ENCODE measurements at regions not wholly inside any gene's neighbourhood (a gene's known extent, or its start where the extent isn't known, plus 50 kb on each side); places are given as distances from the start of the nearest gene placed in this dataset.

DNA sequence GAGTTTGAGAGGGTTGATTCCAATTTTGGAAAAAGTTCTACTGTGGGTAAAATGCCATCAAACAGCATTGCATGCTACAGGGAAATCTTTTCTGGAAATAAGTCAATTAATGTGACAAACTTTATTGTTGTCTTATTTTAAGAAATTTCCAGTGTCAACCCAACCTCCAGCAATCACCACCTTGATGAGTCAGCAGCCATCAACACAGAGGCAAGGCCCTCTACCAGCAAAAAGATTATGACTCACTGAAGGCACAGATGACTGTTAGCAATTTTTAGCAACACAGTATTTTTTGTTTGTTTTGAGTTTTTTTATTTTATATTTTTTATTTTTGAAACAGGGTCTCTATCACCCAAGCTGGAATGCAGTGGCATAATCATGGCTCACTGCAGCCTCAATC is 165.4 kb upstream of the C1QTNF7 start:
- Histone ChIP-seq H3K27me3 (ENCODE audit: insufficient read depth, low read length, poor library complexity, severe bottlenecking) (no peaks in the 10 kb centered on the region), H3K36me3 (ENCODE audit: insufficient read depth, low read length) (no peaks in the 10 kb centered on the region), H3F3A (ENCODE audit: low read depth) (no peaks in the 10 kb centered on the region), H4K20me1 (ENCODE audit: insufficient read depth, low read length, poor library complexity, severe bottlenecking) (no peaks in the 10 kb centered on the region), H3K4me2 (ENCODE audit: low read depth, low read length, poor library complexity, severe bottlenecking) (no peak overlapping the region), H3K4me1 (ENCODE audit: insufficient read depth, low read length, poor library complexity, severe bottlenecking) (no peaks in the 10 kb centered on the region), H3K9ac (ENCODE audit: low read depth, low read length, poor library complexity, severe bottlenecking) (no peak overlapping the region), H3K79me2 (ENCODE audit: insufficient read depth, low read length) (no peaks in the 10 kb centered on the region), H3K9me2 (replicated peaks; ENCODE audit: low read depth, low read length) (no peaks in the 10 kb centered on the region), H2AFZ (ENCODE audit: low read length) (no peak overlapping the region), H3K4me3 (ENCODE audit: low read length, poor library complexity, severe bottlenecking) (no peak overlapping the region), H3K9me3 (ENCODE audit: insufficient read depth, low read depth, low read length) (peaks cover 5% of the 10 kb centered on the region; the same call in 1 of the 2 replicates)
- TF ChIP-seq, protein P1, sequence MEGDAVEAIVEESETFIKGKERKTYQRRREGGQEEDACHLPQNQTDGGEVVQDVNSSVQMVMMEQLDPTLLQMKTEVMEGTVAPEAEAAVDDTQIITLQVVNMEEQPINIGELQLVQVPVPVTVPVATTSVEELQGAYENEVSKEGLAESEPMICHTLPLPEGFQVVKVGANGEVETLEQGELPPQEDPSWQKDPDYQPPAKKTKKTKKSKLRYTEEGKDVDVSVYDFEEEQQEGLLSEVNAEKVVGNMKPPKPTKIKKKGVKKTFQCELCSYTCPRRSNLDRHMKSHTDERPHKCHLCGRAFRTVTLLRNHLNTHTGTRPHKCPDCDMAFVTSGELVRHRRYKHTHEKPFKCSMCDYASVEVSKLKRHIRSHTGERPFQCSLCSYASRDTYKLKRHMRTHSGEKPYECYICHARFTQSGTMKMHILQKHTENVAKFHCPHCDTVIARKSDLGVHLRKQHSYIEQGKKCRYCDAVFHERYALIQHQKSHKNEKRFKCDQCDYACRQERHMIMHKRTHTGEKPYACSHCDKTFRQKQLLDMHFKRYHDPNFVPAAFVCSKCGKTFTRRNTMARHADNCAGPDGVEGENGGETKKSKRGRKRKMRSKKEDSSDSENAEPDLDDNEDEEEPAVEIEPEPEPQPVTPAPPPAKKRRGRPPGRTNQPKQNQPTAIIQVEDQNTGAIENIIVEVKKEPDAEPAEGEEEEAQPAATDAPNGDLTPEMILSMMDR (conservative IDR thresholded peaks at IDR 0.05; ENCODE audit: low read length), result no peak
- no peak for TF ChIP-seq EZH2phosphoT487 (IDR thresholded peaks at IDR 0.05; ENCODE audit: borderline replicate concordance)

- no peak overlapping the region for H3K4me3 ChIP-seq (ENCODE audit: low read length, poor library complexity, severe bottlenecking)
- H3K9me3 ChIP-seq (ENCODE audit: insufficient read depth, low read depth, low read length), result peaks cover 8% of the 10 kb centered on the region; the same call in 1 of the 2 replicates
- TF ChIP-seq EZH2phosphoT487 (IDR thresholded peaks at IDR 0.05; ENCODE audit: borderline replicate concordance), result no peak
- TF ChIP-seq, protein P1 (conservative IDR thresholded peaks at IDR 0.05; ENCODE audit: low read length), result no peak
- H3K4me2 ChIP-seq (ENCODE audit: low read depth, low read length, poor library complexity, severe bottlenecking), result no peak overlapping the region
- no peaks in the 10 kb centered on the region for H4K20me1 ChIP-seq (ENCODE audit: insufficient read depth, low read length, poor library complexity, severe bottlenecking)
- H3K27me3 ChIP-seq (ENCODE audit: insufficient read depth, low read length, poor library complexity, severe bottlenecking), result no peaks in the 10 kb centered on the region
- no peak overlapping the region for H2AFZ ChIP-seq (ENCODE audit: low read length)
- no peaks in the 10 kb centered on the region for H3K4me1 ChIP-seq (ENCODE audit: insufficient read depth, low read length, poor library complexity, severe bottlenecking)
- no peak overlapping the region for H3K9ac ChIP-seq (ENCODE audit: low read depth, low read length, poor library complexity, severe bottlenecking)
- H3F3A ChIP-seq (ENCODE audit: low read depth), result no peaks in the 10 kb centered on the region
- H3K36me3 ChIP-seq (ENCODE audit: insufficient read depth, low read length), result no peaks in the 10 kb centered on the region
- no peaks in the 10 kb centered on the region for H3K79me2 ChIP-seq (ENCODE audit: insufficient read depth, low read length)
- H3K9me2 ChIP-seq (replicated peaks; ENCODE audit: low read depth, low read length), result no peaks in the 10 kb centered on the region
Observed at GRCh38 chr4:15270201-15270600, 157.6 kb upstream of the C1QTNF7 start.

- Histone ChIP-seq H3K4me3 (ENCODE audit: low read length, poor library complexity, severe bottlenecking) (no peak overlapping the region), H3K9me2 (replicated peaks; ENCODE audit: low read depth, low read length) (no peaks in the 10 kb centered on the region), H3K4me2 (ENCODE audit: low read depth, low read length, poor library complexity, severe bottlenecking) (no peak overlapping the region), H3F3A (ENCODE audit: low read depth) (no peaks in the 10 kb centered on the region), H3K9me3 (ENCODE audit: insufficient read depth, low read depth, low read length) (no peaks in the 10 kb centered on the region), H4K20me1 (ENCODE audit: insufficient read depth, low read length, poor library complexity, severe bottlenecking) (no peaks in the 10 kb centered on the region), H3K4me1 (ENCODE audit: insufficient read depth, low read length, poor library complexity, severe bottlenecking) (peaks cover 1% of the 10 kb centered on the region), H3K36me3 (ENCODE audit: insufficient read depth, low read length) (no peaks in the 10 kb centered on the region), H3K9ac (ENCODE audit: low read depth, low read length, poor library complexity, severe bottlenecking) (no peak overlapping the region), H2AFZ (ENCODE audit: low read length) (no peak overlapping the region), H3K79me2 (ENCODE audit: insufficient read depth, low read length) (no peaks in the 10 kb centered on the region), H3K27me3 (ENCODE audit: insufficient read depth, low read length, poor library complexity, severe bottlenecking) (no peaks in the 10 kb centered on the region)
- TF ChIP-seq, protein P1 (conservative IDR thresholded peaks at IDR 0.05; ENCODE audit: low read length), result no peak
- no peak for TF ChIP-seq EZH2phosphoT487 (IDR thresholded peaks at IDR 0.05; ENCODE audit: borderline replicate concordance)
Observed at GRCh38 chr4:15286041-15286440, 141.8 kb upstream of the C1QTNF7 start.
